ENCODE measurements at regions not wholly inside any gene's neighbourhood (a gene's known extent, or its start where the extent isn't known, plus 50 kb on each side); places are given as distances from the start of the nearest gene placed in this dataset.

- no peak for DNase-seq
Observed at GRCh38 chr2:9077691-9078090, 74.2 kb upstream of the MBOAT2 start.

GRCh38 chr2:9076755-9077154 lies 73.3 kb upstream of the MBOAT2 start:
- DNase-seq, result no peak

- no peak for DNase-seq
Observed at GRCh38 chr2:9076210-9076609, 72.7 kb upstream of the MBOAT2 start.

- no peak for DNase-seq
Observed at GRCh38 chr2:9074930-9075329, 71.4 kb upstream of the MBOAT2 start.

GRCh38 chr2:9071584-9072124 lies 68.2 kb upstream of the MBOAT2 start:
- no peak for DNase-seq

GRCh38 chr2:9071032-9071431 lies 67.5 kb upstream of the MBOAT2 start:
- DNase-seq, result no peak

- DNase-seq, result no peak
Observed at GRCh38 chr2:9069543-9069942, 66.1 kb upstream of the MBOAT2 start.

GRCh38 chr2:9065901-9066300 lies 62.4 kb upstream of the MBOAT2 start:
- no peak for DNase-seq

- no peak for DNase-seq
Observed at GRCh38 chr2:9063023-9063606, 59.6 kb upstream of the MBOAT2 start.

- DNase-seq, result no peak
Observed at GRCh38 chr2:9060819-9061218, 57.3 kb upstream of the MBOAT2 start.

- no peak for DNase-seq
Observed at GRCh38 chr2:9057939-9058761, 54.7 kb upstream of the MBOAT2 start.

GRCh38 chr2:9055471-9055870 lies 52.0 kb upstream of the MBOAT2 start:
- DNase-seq, result no peak

GRCh38 chr2:9053534-9053931 lies 50.0 kb upstream of the MBOAT2 start:
- no peak for DNase-seq

Data from retina (tissue), 1 donor.